Natural killer cell (primary cell): ENCODE measurements at regions not wholly inside any gene's neighbourhood (a gene's known extent, or its start where the extent isn't known, plus 50 kb on each side); places are given as distances from the start of the nearest gene placed in this dataset.

ENCODE experiments used
- ATAC-seq, 3 donors: fragments of 150-1000 bp in 2 of 3; fragments of 200-7000 bp in 1 of 3; cut with Tn5 transposase; 1 replicate in 1 of 3; 2 replicates in 2 of 3; pipeline ENCODE4 v1.10.0; 2021; ENCODE audit warnings: mild to moderate bottlenecking in 2 of 3, moderate library complexity in 2 of 3
- DNase-seq, 2 donors: peaks; one replicate each; pipeline versions ENCODE4 v3.0.0 to v3.0.0-alpha.2; 2013 to 2021; ENCODE audit warnings: mixed read lengths in 1 of 2
- H3K27ac ChIP-seq: one replicate; pipeline ENCODE4 v1.5.1; 2013; ENCODE audit warnings: mild to moderate bottlenecking, low read length
- H3K27me3 ChIP-seq: one replicate; pipeline ENCODE4 v1.6.1; 2013; ENCODE audit warnings: low read length; ENCODE audit not compliant: control insufficient read depth, insufficient read depth
- H3K36me3 ChIP-seq: one replicate; pipeline ENCODE4 v1.6.1; 2013; ENCODE audit warnings: low read length; ENCODE audit not compliant: control insufficient read depth, insufficient read depth
- H3K4me1 ChIP-seq: one replicate; pipeline ENCODE4 v1.6.1; 2013; ENCODE audit warnings: low read length; ENCODE audit not compliant: control insufficient read depth, insufficient read depth
- H3K4me3 ChIP-seq: one replicate; pipeline ENCODE4 v1.5.1; 2013; ENCODE audit warnings: low read length
- H3K9me3 ChIP-seq: one replicate; pipeline ENCODE4 v1.6.1; 2013; ENCODE audit warnings: low read length; ENCODE audit not compliant: control insufficient read depth, insufficient read depth
- H3K27ac Mint-ChIP-seq, 2 donors: one replicate each; pipeline ENCODE4 v1.8.0; 2022; ENCODE audit warnings: mild to moderate bottlenecking in 2 of 2, mixed read lengths in 2 of 2, moderate library complexity in 1 of 2
- H3K27me3 Mint-ChIP-seq, 2 donors: one replicate each; pipeline ENCODE4 v1.8.0; 2022; ENCODE audit warnings: low read depth in 2 of 2, mixed read lengths in 2 of 2
- H3K36me3 Mint-ChIP-seq: one replicate; pipeline ENCODE4 v1.8.0; 2022; ENCODE audit warnings: mixed read lengths
- H3K4me1 Mint-ChIP-seq, 2 donors: one replicate each; pipeline ENCODE4 v1.8.0; 2022; ENCODE audit warnings: mixed read lengths in 2 of 2
- H3K4me3 Mint-ChIP-seq: one replicate; pipeline ENCODE4 v1.8.0; 2022; ENCODE audit warnings: mild to moderate bottlenecking, moderate library complexity, mixed read lengths
- H3K9me3 Mint-ChIP-seq, 2 donors: one replicate each; pipeline ENCODE4 v1.8.0; 2022; ENCODE audit warnings: mixed read lengths in 2 of 2
- WGBS: methylation state at CpG from one replicate; pipeline ENCODE4 v1.1.7; 2013; ENCODE audit warnings: missing lambda C conversion rate; ENCODE audit not compliant: insufficient coverage; 5-methylcytosine and 5-hydroxymethylcytosine counted together
- intact Hi-C: fragments of 100-400 bp; cut with micrococcal nuclease; formaldehyde crosslinking; loops from one replicate; pipeline ENCODE4 v1.14.2; 2022
- TF ChIP-seq, protein P1 (sequence below): fragments of 200-600 bp; IDR thresholded peaks from one replicate; pipeline ENCODE4 v1.8.0; 2022; ENCODE audit warnings: antibody characterized with exemption

DNA sequence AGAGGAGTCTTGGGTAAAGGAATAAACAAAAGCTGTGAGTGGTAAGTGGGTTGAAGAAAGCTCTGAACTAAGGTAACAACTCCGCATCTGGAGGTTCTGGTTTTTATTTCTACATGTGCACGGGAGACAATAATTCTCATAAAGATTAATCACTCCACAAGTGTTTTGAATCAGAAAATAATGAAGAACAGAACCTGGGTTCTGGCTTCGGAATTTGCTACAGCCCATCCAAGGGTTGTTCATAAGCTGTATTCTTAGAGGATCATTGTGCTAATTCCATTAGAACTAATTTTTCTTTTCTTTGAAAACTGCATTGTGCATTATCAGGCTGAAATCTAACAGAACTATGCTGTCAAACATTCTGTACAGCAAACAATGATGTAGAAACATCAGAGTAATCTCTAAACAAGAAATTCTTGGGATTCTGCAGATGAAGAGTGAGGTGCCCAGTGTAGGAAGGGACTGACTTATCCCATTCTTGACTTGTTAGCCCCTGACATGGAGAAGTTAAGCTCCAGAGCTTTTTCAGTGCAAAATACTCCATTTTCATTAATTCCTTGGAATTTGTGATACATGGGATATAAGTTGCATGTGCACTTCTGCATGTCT, 368.2 kb downstream of the COG6 start:
- TF ChIP-seq, protein P1, sequence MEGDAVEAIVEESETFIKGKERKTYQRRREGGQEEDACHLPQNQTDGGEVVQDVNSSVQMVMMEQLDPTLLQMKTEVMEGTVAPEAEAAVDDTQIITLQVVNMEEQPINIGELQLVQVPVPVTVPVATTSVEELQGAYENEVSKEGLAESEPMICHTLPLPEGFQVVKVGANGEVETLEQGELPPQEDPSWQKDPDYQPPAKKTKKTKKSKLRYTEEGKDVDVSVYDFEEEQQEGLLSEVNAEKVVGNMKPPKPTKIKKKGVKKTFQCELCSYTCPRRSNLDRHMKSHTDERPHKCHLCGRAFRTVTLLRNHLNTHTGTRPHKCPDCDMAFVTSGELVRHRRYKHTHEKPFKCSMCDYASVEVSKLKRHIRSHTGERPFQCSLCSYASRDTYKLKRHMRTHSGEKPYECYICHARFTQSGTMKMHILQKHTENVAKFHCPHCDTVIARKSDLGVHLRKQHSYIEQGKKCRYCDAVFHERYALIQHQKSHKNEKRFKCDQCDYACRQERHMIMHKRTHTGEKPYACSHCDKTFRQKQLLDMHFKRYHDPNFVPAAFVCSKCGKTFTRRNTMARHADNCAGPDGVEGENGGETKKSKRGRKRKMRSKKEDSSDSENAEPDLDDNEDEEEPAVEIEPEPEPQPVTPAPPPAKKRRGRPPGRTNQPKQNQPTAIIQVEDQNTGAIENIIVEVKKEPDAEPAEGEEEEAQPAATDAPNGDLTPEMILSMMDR, result no peak
- Mint-ChIP-seq H3K9me3 (no peaks in the 10 kb centered on the region), H3K36me3 (no peaks in the 10 kb centered on the region), H3K4me1 (peaks cover 0 to 5% of the 10 kb centered on the region in 2 donors), H3K27ac (no peak overlapping the region), H3K4me3 (no peak overlapping the region), H3K27me3 (peaks cover 0 to 16% of the 10 kb centered on the region in 2 donors)
- H3K36me3 ChIP-seq, result no peaks in the 10 kb centered on the region
- H3K4me1 ChIP-seq, result peaks cover 7% of the 10 kb centered on the region
- no peaks in the 10 kb centered on the region for H3K9me3 ChIP-seq
- H3K27me3 ChIP-seq, result no peaks in the 10 kb centered on the region
- intact Hi-C loops, result no loop called here
- WGBS, result 100% methylated on average over 2 of the region's 3 CpGs
- no peak overlapping the region for H3K4me3 ChIP-seq
- no peak overlapping the region for H3K27ac ChIP-seq
- DNase-seq, result no peak
- no peak for ATAC-seq

DNA sequence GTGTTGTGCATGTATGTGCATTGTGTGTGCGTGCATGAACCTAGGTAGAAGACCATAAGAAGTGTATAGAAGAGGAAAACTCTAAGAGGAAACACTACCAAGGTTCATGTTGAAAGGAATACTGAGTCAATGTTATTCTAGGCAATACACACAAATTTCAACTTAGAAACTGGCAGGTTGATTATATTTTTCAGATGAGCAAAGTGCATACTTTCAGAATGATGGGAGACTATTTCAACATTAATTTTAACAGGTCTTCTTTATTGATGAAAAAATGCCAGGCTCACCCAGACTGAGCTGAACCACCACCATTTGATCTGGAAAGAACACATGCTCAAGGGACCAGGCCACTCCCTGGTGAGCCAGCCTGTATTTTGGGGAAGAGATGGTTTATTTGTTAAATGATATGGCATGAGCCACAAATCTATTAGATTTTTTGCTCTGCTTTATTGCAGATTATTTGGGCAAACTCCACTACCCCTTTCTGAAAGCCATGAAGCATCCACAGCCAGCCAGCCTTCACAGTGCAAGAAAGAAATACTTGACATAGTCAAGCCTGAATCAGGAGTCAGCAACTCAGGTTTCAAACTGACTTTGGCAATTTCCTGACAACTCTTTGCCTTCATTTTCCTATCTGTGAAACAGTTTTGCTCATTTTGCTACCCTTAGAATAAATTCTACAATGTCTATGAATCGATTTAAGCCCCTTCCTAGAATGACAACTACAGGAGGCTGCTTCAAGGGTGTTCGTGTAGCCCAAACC, 368.9 kb downstream of the COG6 start:
- peaks cover 7% of the 10 kb centered on the region for H3K4me1 ChIP-seq
- peaks cover 0 to 22% of the 10 kb centered on the region in 2 donors for H3K27me3 Mint-ChIP-seq
- ATAC-seq (no peak), DNase-seq (no peak)
- H3K27ac Mint-ChIP-seq, result no peak overlapping the region
- H3K9me3 Mint-ChIP-seq, result no peaks in the 10 kb centered on the region
- no peak overlapping the region for H3K27ac ChIP-seq
- H3K27me3 ChIP-seq, result no peaks in the 10 kb centered on the region
- H3K4me1 Mint-ChIP-seq, result peaks cover 0 to 5% of the 10 kb centered on the region in 2 donors
- H3K36me3 ChIP-seq, result no peaks in the 10 kb centered on the region
- no peaks in the 10 kb centered on the region for H3K36me3 Mint-ChIP-seq
- intact Hi-C loops, result no loop called here
- 66% methylated on average over 3 of the region's 3 CpGs for WGBS
- no peak overlapping the region for H3K4me3 Mint-ChIP-seq
- H3K9me3 ChIP-seq, result no peaks in the 10 kb centered on the region
- TF ChIP-seq, protein P1, result no peak
- no peak overlapping the region for H3K4me3 ChIP-seq

DNA sequence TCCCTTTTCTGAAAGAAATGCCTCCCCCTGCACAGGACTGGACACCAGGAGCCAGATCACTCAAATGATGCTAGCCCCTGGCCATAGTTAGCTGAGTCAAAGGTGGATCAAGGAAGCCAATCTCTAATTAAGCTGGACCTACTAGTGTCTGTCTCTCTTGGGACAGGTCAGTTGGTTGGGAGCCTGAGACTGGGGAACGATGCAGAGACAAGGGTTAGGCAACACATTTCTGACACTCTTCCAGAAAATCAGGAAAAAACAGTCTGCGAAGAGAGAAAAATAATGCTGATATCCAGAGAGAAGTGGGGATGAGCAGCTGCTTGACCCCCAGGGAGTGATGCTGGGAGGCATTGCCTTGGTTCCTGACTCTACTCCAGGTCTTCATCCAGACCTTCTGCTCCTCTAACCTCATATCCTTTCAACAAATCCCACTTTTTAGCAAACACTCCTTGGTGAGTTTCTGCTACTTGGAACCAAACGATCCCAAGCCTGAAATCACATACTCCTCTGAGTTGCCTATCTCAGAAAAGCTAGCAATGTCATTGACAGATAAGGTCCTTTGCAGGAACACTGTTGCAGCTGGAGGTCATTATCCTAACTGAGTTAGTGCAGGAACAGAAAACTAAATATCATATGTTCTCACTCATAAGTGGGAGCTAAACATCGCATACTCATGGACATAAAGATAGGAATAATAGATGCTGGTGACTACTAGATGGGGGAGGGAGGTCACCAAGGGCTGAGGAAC, 369.7 kb downstream of the COG6 start:
- H3K27ac Mint-ChIP-seq, result no peak overlapping the region
- H3K4me1 Mint-ChIP-seq, result peaks cover 0 to 5% of the 10 kb centered on the region in 2 donors

More for the DNA sequence above, 369.7 kb downstream of the COG6 start:
- WGBS, result 95% methylated on average over 4 of the region's 4 CpGs
- intact Hi-C loops, result no loop called here
- Histone ChIP-seq H3K27me3 (no peaks in the 10 kb centered on the region), H3K27ac (no peak overlapping the region), H3K9me3 (no peaks in the 10 kb centered on the region), H3K4me3 (no peak overlapping the region), H3K36me3 (no peaks in the 10 kb centered on the region), H3K4me1 (peaks cover 7% of the 10 kb centered on the region)
- no peaks in the 10 kb centered on the region for H3K9me3 Mint-ChIP-seq
- TF ChIP-seq, protein P1, result no peak
- H3K4me3 Mint-ChIP-seq, result no peak overlapping the region
- peaks cover 0 to 22% of the 10 kb centered on the region in 2 donors for H3K27me3 Mint-ChIP-seq
- ATAC-seq, result no peak
- no peak for DNase-seq
- no peaks in the 10 kb centered on the region for H3K36me3 Mint-ChIP-seq
